GM20000 (cell line): ENCODE measurements at regions not wholly inside any gene's neighbourhood (a gene's known extent, or its start where the extent isn't known, plus 50 kb on each side); places are given as distances from the start of the nearest gene placed in this dataset.

ENCODE experiments used
- DNase-seq: peaks from one replicate; pipeline ENCODE4 v3.0.0; 2012; ENCODE audit warnings: low spot score
- CTCF ChIP-seq: IDR thresholded peaks from 2 replicates; pipeline ENCODE4 v1.5.1; 2012; ENCODE audit warnings: mild to moderate bottlenecking, control low read depth; ENCODE audit errors: extremely low read depth, missing control alignments

- no peak for TF ChIP-seq CTCF
These were observed 153.8 kb upstream of the ZBED5 start for GRCh38 chr11:11011617-11012016.

GRCh38 chr11:11010624-11011127, 152.8 kb upstream of the ZBED5 start:
- TF ChIP-seq CTCF = no peak
- DNase-seq = no peak

More at GRCh38 chr11:11011617-11012016, 153.8 kb upstream of the ZBED5 start:
- DNase-seq = no peak

- TF ChIP-seq CTCF = no peak
These were observed 151.3 kb upstream of the ZBED5 start for GRCh38 chr11:11009179-11009578.

GRCh38 chr11:11004069-11004468, 146.2 kb upstream of the ZBED5 start:
- no peak for DNase-seq
- no peak for TF ChIP-seq CTCF

More at GRCh38 chr11:11009179-11009578, 151.3 kb upstream of the ZBED5 start:
- no peak for DNase-seq

GRCh38 chr11:11003226-11003625, 145.4 kb upstream of the ZBED5 start:
- no peak for TF ChIP-seq CTCF
- DNase-seq = no peak

DNA sequence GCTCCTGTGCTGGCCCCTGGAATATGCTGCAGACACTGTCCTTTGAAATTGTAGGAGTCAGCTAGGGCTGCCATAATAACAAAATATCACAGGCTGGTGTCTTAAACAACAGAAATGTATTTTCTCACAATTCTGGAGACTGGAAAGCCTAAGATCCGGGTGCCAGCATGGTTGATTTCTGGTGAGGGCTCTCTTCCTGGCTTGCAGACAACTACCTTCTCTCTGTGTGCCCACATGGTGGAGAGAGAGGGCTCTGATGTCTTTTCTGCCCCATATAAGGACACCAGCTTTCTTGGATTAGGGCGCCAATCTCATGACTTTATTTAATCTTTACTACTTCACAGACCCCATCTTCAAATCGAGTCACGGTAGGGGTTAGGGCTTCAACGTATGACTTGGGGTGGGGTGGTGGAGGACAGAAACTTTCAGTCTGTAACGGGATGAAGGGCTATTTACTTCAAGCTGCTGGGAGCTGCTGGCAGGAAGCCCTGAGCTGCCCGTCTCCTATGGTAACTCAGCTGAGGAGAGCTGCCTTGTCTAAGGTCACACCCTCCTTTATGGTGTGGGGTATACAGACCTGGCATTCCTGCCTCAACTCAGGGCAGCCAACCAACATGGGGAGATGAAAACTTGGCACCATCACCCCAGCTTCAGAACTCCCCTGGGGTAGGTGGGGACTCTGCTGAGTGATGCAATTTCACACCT, 142.9 kb upstream of the ZBED5 start:
- DNase-seq = no peak
- no peak for TF ChIP-seq CTCF

DNA sequence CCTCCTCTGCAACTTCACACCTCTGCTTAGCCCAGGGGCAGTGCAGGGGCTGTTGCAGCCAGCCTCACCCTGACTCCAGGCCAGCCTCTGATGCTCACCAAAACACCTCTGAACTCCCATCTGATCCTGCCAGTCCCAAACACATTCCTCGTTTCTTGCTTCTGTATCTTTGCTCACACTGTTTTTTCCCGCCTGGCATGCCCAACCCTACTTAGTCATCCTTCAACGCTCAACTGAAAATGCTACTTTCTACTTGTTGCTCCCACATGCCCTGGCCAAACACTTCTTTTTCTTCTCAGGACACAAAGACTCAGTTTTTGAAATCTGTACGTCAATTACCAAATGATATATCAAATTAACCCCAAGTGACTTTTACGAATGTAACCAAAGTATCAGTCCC, 140.8 kb upstream of the ZBED5 start:
- TF ChIP-seq CTCF = no peak
- DNase-seq = no peak
